Esophagus muscularis mucosa (tissue), 3 donors: ENCODE measurements at regions not wholly inside any gene's neighbourhood (a gene's known extent, or its start where the extent isn't known, plus 50 kb on each side); places are given as distances from the start of the nearest gene placed in this dataset.

Experiments
- POLR2A ChIP-seq: fragments of 450-650 bp; IDR thresholded peaks from one replicate; pipeline ENCODE4 v1.6.1; 2017; ENCODE audit warnings: antibody characterized with exemption, moderate library complexity, mild to moderate bottlenecking, low read depth
- POLR2AphosphoS5 ChIP-seq, 2 donors: sonication (generic); formaldehyde crosslinking; IDR thresholded peaks; one replicate each; pipeline ENCODE4 v1.6.1; 2017; ENCODE audit warnings: antibody characterized with exemption in 2 of 2
- TF ChIP-seq, protein P1 (sequence below), 3 experiments: fragments of 200-600 bp in 2 of 3; fragments of 450-650 bp in 1 of 3; sonication (generic) in 2 of 3; IDR thresholded peaks; one replicate each; pipeline ENCODE4 v1.5.1; 2017 to 2019; ENCODE audit warnings: antibody characterized with exemption in 3 of 3, mild to moderate bottlenecking in 2 of 3, moderate library complexity in 1 of 3

DNA sequence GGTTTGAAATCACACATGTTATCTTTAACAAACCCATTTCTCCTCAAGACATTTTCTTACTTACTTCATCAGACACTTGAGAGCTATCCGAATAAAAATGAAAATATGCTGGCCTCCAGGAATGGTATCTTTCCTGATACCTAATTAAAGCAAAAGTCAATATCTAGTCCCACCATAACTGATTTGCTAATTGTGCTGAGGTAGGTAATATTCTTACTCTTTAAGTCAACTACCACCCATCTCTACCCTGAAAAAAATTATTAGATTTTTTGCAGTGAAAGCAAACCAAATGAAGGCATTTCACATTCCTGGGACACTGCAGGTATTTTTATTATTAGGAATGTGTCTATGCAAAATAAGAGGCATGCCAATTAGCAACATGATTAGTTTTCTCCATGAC lies 175.8 kb downstream of the QDPR start:
- TF ChIP-seq, protein P1, sequence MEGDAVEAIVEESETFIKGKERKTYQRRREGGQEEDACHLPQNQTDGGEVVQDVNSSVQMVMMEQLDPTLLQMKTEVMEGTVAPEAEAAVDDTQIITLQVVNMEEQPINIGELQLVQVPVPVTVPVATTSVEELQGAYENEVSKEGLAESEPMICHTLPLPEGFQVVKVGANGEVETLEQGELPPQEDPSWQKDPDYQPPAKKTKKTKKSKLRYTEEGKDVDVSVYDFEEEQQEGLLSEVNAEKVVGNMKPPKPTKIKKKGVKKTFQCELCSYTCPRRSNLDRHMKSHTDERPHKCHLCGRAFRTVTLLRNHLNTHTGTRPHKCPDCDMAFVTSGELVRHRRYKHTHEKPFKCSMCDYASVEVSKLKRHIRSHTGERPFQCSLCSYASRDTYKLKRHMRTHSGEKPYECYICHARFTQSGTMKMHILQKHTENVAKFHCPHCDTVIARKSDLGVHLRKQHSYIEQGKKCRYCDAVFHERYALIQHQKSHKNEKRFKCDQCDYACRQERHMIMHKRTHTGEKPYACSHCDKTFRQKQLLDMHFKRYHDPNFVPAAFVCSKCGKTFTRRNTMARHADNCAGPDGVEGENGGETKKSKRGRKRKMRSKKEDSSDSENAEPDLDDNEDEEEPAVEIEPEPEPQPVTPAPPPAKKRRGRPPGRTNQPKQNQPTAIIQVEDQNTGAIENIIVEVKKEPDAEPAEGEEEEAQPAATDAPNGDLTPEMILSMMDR (IDR thresholded peaks at IDR 0.05) = no peak
- no peak for TF ChIP-seq POLR2AphosphoS5 (IDR thresholded peaks at IDR 0.05)
- no peak for TF ChIP-seq POLR2A
